Activated CD4-positive, alpha-beta T cell treated with anti-CD3 and anti-CD28 coated beads, Interleukin-2, Interleukin-6, amounts not matched to agents 100 ng/mL and 50 ng/mL, durations not matched to agents 16 hours and 8 hours (primary cell): ENCODE measurements at regions not wholly inside any gene's neighbourhood (a gene's known extent, or its start where the extent isn't known, plus 50 kb on each side); places are given as distances from the start of the nearest gene placed in this dataset.
A peak's percentile ranks its signal among the peaks of the same experiment; 100 is the strongest.

Experiments used
- DNase-seq: peaks from one replicate; pipeline ENCODE4 v3.0.0-alpha.2; 2020

DNA sequence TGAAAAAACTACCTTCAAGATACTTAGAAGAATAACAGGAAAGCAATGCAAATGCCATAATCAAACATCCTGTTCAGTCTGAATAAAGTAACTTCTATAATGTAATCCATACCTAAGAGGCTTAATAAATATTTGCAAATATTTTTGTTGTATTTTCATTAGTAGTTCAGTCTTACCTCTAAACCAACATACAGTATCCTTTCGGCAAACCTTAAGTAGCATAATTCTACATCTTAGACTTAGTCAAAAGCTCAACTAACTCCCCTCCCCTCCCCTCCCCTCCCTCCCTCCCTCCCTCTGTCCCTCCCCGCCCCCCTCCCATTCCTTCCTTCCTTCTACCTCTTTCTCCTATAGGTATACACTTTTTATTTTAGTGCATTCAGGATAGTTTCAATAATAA lies 1373.2 kb downstream of the SUCLG1 start:
- DNase-seq = no peak

DNA sequence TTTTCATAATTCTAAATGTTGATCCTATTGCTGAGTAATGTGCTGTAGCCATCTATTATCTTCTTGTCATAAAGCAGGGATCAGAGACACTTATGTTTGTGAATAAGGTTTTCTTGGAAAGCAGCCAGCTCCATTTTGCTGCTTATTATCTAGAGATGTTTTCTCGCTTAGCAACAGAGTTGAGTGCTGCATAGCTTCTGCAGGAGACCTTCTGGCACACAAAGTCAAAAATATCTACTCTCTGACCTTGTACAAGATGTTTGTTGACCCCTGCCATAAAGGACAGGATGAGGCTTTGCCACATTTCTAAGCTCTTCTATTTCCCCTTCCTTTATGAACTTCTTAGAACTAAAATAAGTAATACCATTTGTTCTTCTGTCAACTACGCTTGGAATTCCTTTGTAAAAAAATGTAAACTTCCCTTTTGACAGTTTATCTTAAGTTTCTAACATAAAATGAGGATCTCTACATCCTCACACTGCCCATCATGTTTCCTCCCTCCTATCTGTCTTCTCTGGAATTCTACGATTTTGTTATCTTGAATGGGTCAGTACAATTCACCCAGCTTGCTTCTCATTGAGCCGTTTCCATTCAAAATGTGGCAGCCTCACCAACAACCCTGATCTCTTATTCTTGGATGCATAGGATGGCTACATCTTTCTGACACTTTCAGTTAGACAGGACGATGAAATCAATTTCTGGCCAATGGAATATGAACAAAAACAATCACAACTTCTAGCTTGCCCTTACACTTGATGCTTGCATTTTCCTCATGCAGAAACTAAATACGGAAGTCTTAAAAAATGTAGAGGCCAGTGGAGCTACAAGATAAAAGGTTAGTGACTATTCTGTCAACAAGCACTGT lies 1377.0 kb downstream of the SUCLG1 start:
- no peak for DNase-seq

DNA sequence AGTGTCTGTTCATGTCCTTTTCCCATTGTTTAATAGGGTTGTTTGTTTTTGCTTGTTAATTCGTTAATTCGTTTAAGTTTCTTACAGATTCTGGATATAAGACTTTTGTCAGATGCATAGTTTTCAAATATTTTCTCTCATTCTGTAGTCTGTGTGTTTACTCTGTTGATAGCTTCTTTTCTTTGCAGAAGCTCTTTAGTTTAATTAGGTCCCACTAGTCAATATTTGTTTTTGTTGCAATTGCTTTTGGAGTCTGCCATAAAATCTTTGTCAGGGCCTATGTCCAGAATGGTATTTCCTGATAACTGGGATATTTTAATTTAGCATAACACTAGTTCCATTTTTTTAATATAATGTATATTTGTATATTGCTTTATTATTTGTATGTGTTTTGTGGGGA lies 1380.1 kb downstream of the SUCLG1 start:
- DNase-seq = no peak

DNA sequence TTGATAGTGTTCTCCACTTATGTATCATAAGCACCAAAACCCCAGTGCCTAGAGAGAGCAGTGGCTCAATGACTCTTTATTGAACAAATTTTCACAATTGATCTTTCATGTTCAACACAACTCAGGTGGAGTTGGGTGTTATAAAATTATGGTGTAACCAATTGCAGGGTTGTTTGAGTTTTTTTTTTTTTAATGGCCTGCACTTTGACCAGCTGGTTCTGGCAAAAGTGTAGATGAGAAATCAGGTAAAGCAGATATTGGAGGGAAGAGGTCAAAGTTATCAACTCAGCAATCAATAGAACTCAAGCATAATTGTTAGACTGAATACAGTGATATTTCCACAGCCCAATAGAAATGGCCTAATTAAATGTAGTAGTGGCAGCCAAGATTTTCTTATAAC lies 1386.3 kb downstream of the SUCLG1 start:
- DNase-seq = no peak

DNA sequence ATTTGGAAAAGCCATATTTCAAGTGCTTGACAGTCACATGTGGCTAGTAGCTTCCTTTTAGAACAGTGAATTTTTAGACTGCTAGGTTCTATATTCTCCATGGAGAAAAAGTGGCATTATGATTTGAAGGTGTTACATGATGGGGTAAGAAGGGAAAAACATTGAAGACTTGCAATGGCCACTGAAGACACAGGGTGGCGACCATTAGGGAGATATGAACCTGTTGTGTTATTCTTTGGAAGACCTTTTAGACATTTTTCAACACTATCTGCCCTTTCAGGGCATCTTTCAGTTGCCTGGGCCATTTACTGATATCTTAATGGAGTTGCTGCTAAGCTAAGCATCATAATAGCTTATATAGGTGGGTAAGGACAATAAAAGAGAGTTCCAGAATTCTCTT lies 1387.2 kb downstream of the SUCLG1 start:
- no peak for DNase-seq

DNA sequence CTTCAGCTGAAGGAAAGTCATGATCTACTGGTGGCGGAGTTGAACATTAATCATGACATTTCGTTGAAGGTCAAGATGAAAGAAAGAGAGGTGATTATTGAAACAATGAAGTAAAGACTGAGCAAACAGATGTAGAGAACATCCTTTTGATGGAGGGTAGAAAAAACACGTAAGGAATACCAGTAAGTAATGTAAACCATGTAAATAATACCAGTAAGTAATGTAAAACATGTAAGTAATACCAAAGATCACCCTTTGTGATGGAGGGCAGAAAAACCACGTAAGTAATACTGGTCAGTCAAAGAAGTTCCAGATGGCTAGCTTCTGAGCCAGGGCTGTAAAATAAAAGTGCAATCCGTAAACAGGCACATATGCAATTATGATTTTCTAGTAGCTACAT lies 1387.7 kb downstream of the SUCLG1 start:
- DNase-seq = no peak

DNA sequence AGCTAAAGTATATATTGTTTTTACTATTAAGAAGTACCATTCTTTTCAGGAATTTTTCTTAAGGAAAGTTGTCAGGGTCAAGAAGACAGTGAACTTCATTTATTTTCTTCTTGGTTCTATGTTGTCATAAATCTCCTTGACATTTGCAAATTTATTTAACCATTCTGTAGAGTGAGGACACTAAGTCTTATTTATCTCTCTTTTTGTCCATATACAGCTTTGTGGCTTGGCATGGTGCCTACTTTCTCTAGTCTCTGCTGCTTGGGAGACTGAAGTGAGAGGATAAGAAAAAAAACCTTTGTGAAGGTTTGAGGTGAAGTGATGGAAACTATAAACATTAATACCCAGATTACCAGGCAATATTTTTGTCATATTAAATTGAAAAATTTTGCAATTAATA lies 1389.4 kb downstream of the SUCLG1 start:
- DNase-seq = no peak

DNA sequence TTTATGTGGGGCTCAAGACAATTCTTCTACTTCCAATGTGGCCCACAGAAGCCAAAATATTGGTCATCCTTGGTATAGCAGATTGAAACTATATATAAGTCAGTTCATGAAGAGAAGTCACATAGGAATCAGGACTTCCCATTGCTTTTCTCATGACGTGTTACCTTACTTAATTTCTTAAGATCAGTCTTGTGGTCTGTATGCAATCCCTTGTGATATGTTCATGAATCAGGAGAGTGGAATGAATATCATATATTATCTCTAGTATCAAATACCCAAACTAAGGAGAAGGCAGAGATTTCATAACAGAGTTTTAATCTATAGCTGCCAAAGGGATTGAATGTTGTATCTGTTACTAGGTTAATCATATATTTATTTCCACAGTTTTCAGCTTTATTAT lies 1390.4 kb downstream of the SUCLG1 start:
- no peak for DNase-seq

DNA sequence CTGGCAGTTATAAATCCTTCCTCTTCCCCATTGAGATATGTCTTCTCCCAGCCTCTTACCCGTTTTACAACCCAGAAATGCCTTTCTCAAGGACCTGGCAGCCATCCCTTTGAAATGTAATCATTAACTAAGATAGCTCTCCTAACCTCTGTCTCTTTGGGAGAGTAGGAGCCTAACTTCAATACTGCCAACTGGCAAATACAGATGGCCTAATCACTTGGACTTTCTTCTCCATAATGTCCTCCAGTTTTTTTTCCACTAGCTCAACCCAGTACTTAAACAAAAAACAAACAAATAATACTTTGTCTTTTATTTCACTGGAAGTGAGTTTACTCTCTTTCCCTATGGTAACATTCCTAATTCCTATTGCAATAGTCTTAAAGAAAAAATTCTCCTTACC lies 1391.1 kb downstream of the SUCLG1 start:
- DNase-seq = no peak

DNA sequence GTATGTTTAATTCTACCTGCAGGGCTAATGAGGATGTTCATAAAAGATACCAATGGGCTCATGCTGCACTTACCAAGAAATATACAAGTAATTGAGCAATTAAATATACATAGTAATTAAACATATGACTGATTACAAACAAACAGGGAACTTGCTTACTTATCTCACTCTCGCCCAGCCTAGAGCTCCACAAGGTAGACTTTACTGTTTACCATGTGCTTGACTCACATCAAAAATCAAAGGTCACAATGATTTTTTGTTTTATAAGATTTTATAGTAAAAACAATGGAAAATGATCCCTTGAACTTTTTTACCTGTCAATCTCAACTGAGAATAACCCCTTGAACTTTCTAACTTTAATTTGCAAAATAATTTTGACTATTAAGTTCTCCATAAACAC lies 1395.1 kb downstream of the SUCLG1 start:
- no peak for DNase-seq

DNA sequence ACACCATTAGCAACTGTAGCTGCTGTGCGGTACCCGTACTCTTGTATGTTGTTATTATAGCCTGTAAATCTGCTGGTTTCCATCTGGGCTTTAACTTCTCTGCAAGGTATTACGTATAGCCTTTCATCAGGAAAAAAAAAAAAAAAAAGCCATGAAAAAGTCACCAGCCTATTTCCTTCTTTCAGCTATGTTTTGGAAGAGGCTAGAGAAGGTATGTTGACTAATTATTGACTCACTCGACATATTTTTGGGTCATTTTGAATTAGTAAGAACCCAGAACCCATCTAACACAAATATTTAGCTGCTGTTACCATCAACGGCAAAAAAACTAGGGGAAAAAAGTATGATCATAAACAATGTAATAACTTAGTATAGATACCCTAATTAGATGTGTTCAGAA lies 1395.6 kb downstream of the SUCLG1 start:
- DNase-seq = no peak

DNA sequence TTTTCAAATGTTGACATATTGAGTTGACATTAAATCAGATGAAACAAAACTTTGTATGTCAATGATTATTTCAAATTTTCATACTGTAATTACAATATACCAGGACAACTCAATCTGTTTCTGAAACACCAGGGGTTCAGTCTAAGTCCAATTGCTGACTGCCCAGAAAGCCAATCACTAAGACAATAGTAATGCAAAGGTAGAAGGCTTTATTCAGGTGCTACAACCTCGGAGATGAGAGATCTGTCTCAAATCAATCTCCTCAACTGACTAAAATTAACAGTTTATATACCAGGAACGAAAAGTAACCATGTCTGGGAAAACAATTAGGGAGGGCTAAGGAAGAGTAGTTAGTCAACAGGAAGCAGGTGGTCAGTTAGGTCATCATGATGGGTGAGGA lies 1400.4 kb downstream of the SUCLG1 start:
- DNase-seq = no peak

DNA sequence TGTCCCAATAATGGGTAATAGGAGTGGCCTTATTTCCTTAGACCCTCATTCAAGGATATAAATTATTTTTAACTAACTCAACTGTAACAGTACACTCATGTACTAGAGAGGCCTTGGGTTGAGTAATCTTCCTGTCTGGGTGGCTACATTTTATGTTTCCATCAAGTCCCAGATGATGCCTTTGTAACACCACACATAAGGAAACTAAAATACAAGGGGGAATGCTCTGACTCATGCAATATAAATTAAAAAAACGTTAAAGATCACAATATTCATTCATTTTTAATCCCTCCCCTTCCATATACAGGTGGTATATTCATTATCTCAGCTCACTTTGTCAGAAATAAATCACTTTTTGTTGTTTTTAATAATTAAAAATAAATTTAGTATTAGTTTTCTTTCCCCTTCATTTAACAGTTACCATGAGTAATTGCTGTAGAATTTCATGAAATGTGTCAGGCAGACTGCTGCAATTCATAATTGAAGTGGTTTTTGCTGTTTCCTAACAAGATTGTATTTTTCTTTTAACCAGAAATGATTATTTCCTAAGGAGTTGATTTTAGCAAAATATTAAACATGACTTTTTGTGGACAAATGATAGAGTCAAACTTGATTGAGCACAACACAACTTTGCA lies 1403.6 kb downstream of the SUCLG1 start:
- DNase-seq = no peak

DNA sequence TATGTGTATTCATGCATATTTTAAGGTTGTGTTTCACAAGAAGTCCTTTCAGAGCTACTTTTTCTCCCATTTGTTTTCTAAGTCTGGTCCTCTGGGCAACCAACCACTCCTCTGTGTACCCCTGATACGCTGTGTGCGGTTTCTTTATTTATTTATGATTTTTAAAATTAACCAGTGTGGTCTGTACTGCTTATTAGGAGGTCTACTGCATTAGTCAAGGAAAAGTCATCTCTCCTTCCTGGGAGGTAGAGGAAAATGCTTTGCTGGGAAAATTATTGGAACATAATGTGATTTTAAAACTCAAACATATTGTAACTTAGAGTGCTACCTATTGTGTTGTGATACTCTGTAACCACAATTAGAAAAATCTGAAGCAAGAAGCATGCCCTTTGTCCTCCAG lies 1404.3 kb downstream of the SUCLG1 start:
- DNase-seq = no peak

DNA sequence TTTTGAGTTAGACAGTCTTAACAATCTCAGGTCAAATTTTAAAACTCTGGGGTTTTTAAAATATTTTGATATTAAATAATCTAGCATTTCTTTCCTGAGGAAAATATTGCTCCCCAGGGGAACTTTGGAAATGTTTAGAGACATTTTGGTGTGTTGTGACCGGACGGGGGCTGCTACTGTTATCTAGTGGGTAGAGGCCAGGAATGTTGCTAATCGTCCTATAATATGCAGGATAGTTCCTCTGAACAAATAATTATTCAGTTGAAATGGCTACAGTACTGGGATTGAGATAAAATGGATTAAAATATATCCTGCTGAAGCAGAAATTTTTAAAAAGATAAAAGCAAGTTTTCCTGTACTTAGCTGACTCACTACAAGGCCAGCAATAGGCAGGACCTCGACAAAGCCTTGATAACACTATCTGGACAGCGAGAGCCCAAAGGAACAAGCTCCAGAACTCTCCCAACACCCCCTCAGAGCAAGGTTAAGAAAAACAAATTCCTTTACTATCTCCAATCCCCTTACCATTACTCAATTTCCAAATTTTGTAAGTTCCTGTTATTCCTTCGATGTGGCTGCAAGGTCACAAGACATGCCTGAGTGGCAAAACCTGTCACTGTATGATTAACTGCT lies 1407.4 kb downstream of the SUCLG1 start:
- DNase-seq = no peak

DNA sequence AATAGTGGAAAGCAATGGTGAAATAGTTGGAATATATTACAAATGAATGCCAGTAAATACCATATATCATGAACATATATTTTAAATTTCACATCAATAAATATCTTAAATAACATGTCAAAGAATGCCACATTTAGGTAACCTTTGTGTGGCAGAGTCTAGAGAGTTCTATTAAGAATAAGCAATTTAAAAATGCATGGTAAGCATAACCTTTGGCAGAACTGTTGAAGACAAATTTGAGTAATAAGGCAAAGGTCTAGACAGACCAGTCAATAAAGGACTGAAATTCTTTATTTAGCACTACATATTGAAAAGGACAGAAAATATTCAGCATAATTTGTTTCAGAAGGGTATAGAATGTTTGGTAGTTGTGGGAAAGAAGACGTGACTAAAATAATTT lies 1417.0 kb downstream of the SUCLG1 start:
- no peak for DNase-seq

DNA sequence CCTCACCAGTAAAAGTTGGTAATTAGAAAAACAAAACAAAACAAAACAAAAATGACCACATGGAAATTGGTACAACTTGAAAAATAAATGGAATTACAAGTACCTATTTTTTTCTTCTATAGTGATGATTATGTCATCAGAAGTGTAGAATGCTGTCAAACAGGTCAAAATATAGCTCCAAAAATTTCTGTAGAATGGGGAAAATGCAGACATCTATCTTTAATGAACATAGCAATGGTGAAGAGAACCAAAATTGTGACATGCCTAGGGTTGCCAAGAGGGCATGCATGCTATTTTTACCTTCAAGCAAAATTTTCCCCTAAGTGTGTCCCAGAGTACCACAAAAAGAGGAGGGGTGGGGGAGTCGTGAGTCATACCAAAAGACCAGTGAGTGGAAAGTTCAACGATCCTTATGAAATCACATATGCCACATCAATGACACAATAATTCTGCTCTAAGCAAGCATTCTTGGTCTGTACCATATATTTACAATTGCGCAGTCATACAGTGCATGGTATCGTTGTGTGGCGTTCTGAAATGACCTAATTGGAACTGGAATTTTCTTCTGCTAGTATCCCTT lies 1436.4 kb downstream of the SUCLG1 start:
- peak; percentile 0 for DNase-seq

DNA sequence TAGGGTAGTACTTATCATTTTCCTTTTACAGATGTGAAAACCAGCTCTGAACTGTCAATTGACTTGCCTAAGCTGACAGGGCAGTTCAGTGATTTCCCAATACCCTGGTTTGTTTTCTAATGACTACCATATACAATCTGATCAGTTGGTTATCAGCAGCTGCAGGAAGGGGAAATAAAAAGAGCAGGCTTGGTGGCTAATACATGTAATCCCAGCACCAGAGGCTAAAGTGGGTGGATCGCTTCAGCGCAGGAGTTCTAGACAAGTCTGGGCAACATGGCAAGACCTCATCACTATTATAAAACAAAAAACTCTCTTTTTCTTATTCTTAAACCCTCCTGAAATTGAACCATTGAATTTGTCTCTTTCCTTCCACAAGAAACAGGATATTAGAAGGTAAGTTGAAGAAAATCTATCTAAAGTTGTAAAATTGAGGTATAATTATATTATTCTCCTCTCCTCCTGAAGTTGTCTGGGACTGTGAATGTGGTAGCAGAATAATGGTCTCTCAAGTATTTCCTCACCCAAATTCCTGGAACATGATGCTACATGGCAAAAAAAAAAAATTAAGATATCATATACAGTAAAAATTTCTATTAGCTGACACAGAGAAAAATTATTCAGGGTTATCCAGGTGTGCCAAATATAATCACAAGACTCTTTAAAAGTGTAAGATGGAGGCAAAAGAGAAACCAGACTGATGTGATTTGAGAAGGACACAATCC lies 1441.6 kb downstream of the SUCLG1 start:
- DNase-seq = no peak

DNA sequence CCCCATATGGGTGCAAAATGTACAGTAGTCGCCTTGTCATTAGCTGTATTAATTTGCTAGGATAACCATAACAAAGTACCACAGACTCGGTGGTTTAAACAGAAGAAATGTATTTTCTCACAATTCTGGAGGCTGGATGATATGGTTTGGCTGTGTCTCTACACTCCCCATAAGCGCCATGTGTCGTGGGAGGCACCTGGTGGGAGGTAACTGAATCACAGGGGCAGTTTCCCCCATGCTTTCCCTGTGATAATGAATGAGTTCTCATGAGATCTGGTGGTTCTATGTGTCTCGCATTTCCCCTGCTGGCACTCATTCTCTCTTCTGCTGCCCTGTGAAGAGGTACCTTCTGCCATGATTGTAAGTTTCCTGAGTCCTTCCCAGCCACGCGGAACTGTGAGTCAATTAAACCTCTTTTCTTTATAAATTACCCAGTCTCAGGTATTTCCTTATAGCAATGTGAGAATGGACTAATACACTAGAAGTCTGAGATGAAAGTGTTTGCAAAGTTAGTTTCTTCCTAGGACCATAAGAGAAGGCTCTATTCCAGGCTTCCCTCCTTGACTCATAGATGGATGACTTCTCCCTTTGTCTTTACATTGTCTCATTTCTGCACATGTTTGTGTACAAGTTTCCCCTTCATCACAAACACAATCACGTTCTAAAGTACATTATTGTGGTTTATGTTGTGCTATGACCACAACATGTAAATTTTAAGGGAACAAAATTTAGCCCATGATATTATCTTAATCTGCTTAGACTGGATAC lies 1442.6 kb downstream of the SUCLG1 start:
- no peak for DNase-seq

DNA sequence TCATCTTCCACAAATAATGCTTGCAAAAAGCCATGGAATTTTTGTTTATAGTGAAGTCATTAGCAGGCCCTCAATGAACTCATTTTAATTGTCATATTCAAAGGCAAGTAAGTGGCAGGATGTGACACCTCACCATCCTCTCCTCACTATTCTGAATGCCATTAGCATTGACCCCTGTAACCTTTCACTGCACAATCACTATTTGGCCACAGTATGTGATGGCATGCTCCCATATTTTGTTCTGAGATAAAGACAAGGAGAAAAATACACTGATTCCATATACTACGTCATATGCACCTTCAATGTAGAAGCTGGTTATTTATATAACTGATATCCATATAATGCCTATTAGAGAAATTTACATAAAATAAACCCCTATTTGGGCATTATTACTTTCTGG lies 1443.2 kb downstream of the SUCLG1 start:
- no peak for DNase-seq

DNA sequence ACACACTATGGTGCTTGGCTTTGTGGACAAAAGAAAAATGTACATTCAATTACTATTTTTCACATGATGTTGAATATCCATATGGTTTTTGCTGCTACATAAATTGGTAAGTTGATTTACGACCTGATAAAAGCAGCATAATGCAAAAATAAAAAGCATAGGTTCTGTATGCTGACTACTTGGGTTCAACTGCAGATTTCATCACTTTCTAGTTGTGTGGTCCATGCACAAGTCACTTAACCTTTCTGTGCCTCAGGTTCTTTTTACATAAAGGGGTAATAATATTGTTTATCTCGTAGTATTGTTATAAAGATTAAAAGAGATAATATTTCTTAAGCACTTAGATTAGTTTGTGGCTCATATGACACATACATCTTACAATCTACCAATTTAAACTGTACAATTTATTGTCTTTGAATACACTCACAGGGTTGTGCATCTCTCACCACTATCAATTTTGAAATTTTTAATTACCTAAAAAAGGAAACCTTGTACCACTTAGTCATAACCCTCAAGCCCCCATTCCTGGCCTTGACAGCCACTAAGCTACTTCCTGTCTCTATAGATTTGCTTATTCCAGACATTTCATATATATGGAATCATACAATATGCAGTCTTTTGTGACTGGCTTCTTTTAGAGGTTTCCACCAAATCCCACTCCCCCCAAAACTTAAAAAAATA lies 1443.9 kb downstream of the SUCLG1 start:
- DNase-seq = no peak

DNA sequence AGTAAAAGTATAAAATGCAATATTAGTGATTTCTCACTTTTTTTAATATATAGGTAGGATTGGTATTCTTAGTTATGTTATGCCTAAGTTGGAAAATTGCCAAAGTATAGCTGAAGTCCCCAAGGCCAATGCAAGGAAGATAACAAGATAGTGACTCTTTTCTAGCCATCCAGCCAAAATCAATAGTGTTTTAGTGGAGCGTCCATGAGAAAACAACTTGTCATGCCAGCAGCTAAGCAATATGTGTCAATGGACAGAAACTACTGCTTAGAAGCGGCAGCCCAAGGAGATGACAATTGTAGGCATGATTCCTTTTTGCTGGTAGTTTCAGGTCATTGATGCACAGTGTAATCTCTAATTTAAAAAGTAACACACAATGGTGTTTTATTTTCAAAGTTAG lies 1444.6 kb downstream of the SUCLG1 start:
- no peak for DNase-seq
